ENCODE measurements at regions not wholly inside any gene's neighbourhood (a gene's known extent, or its start where the extent isn't known, plus 50 kb on each side); places are given as distances from the start of the nearest gene placed in this dataset.

GRCh38 chr6:164087870-164088269 lies 673.4 kb downstream of the QKI start:
- no peak overlapping the region for H3K9ac ChIP-seq (ENCODE audit: low read length)
- intact Hi-C loops (cut with micrococcal nuclease): no loop called here
- TF ChIP-seq YY1 (IDR thresholded peaks at IDR 0.05; ENCODE audit: extremely low read depth, insufficient replicate concordance, low read depth, low read length): no peak
- TF ChIP-seq CEBPB (IDR thresholded peaks at IDR 0.05; ENCODE audit: low read depth): no peak
- no peak for TF ChIP-seq CTCF (IDR thresholded peaks at IDR 0.05 in 2 of 3, conservative IDR thresholded peaks at IDR 0.05 in 1 of 3; ENCODE audit: borderline replicate concordance in 1 of 3, insufficient read depth in 1 of 3, low read depth in 2 of 3, low read length in 2 of 3)
- TF ChIP-seq MAX (IDR thresholded peaks at IDR 0.05): no peak
- H3K27me3 ChIP-seq (ENCODE audit: insufficient read depth, low read length): no peaks in the 10 kb centered on the region
- no peak overlapping the region for H3K27ac ChIP-seq (ENCODE audit: low read depth, low read length)
- H2AFZ ChIP-seq (ENCODE audit: low read depth, low read length, poor library complexity, severe bottlenecking): no peak overlapping the region
- no peaks in the 10 kb centered on the region for H3K79me2 ChIP-seq (ENCODE audit: insufficient read depth, low read length)
- H4K20me1 ChIP-seq (ENCODE audit: insufficient read depth): no peaks in the 10 kb centered on the region; the same call in 1 of the 2 replicates
- ChIA-PET CTCF (no interaction called here), RAD21 (ENCODE audit: low non-redundant PET in 1 of 2, low total read pairs in 2 of 2, uncharacterized antibody in 2 of 2, unreplicated experiment in 2 of 2) (no interaction called here), POLR2A (no interaction called here)
- no peaks in the 10 kb centered on the region for H3K36me3 ChIP-seq (ENCODE audit: control insufficient read depth in 1 of 2, insufficient read depth in 2 of 2, low read length in 2 of 2)
- DNase-seq (ENCODE audit: low read depth, low spot score) (no peak), ATAC-seq (no peak)
- H3K4me1 ChIP-seq (ENCODE audit: control insufficient read depth in 1 of 2, insufficient read depth in 2 of 2, low read length in 2 of 2): no peaks in the 10 kb centered on the region
- no TSS peak for BruUV-seq (replicated peaks)
- H3K9me2 ChIP-seq (ENCODE audit: insufficient read depth): no peaks in the 10 kb centered on the region
- H3K9me3 ChIP-seq (ENCODE audit: control insufficient read depth in 1 of 2, insufficient read depth in 1 of 2, low read depth in 1 of 2, low read length in 2 of 2): no peaks in the 10 kb centered on the region
- H3K4me2 ChIP-seq (ENCODE audit: low read length): no peak overlapping the region
- no peak overlapping the region for H3K4me3 ChIP-seq (replicated peaks in 1 of 2; ENCODE audit: low read depth in 1 of 2, low read length in 2 of 2)

GRCh38 chr6:164087211-164087610 lies 672.7 kb downstream of the QKI start:
- no peak for DNase-seq (ENCODE audit: low read depth, low spot score)
- no peaks in the 10 kb centered on the region for H3K79me2 ChIP-seq (ENCODE audit: insufficient read depth, low read length)
- POLR2A ChIA-PET: no interaction called here
- H3K4me1 ChIP-seq (ENCODE audit: control insufficient read depth in 1 of 2, insufficient read depth in 2 of 2, low read length in 2 of 2): no peaks in the 10 kb centered on the region
- H3K9me3 ChIP-seq (ENCODE audit: control insufficient read depth in 1 of 2, insufficient read depth in 1 of 2, low read depth in 1 of 2, low read length in 2 of 2): no peaks in the 10 kb centered on the region
- no peaks in the 10 kb centered on the region for H3K27me3 ChIP-seq (ENCODE audit: insufficient read depth, low read length)
- RAD21 ChIA-PET (ENCODE audit: low non-redundant PET in 1 of 2, low total read pairs in 2 of 2, uncharacterized antibody in 2 of 2, unreplicated experiment in 2 of 2): no interaction called here
- H3K36me3 ChIP-seq (ENCODE audit: control insufficient read depth in 1 of 2, insufficient read depth in 2 of 2, low read length in 2 of 2): no peaks in the 10 kb centered on the region
- intact Hi-C loops (cut with micrococcal nuclease): no loop called here
- no peak overlapping the region for H3K4me3 ChIP-seq (replicated peaks in 1 of 2; ENCODE audit: low read depth in 1 of 2, low read length in 2 of 2)
- H3K27ac ChIP-seq (ENCODE audit: low read depth, low read length): no peak overlapping the region
- CTCF ChIA-PET: no interaction called here
- no peak overlapping the region for H3K4me2 ChIP-seq (ENCODE audit: low read length)
- no peak overlapping the region for H2AFZ ChIP-seq (ENCODE audit: low read depth, low read length, poor library complexity, severe bottlenecking)
- BruUV-seq (replicated peaks): no TSS peak
- H4K20me1 ChIP-seq (ENCODE audit: insufficient read depth): no peaks in the 10 kb centered on the region
- no peaks in the 10 kb centered on the region for H3K9me2 ChIP-seq (ENCODE audit: insufficient read depth)
- ATAC-seq: no peak
- H3K9ac ChIP-seq (ENCODE audit: low read length): no peak overlapping the region
- TF ChIP-seq SRF (IDR thresholded peaks at IDR 0.05; ENCODE audit: low read depth): no peak
- TF ChIP-seq ZBTB33 (IDR thresholded peaks at IDR 0.05; ENCODE audit: extremely low read depth, insufficient replicate concordance, low read length): no peak
- no peak for TF ChIP-seq TCF7L2 (IDR thresholded peaks at IDR 0.05; ENCODE audit: borderline replicate concordance, extremely low read depth, insufficient read depth, insufficient read length)
- TF ChIP-seq POLR2A (IDR thresholded peaks at IDR 0.05; ENCODE audit: borderline replicate concordance, extremely low read depth, insufficient read depth, insufficient read length): no peak
- TF ChIP-seq EGR1 (IDR thresholded peaks at IDR 0.05; ENCODE audit: low read depth): no peak
- TF ChIP-seq FOSL1 (IDR thresholded peaks at IDR 0.05; ENCODE audit: low read depth): no peak
- no peak for TF ChIP-seq CBX3 (IDR thresholded peaks at IDR 0.05; ENCODE audit: low read depth)
- no peak for TF ChIP-seq ZNF274 (IDR thresholded peaks at IDR 0.05; ENCODE audit: low read depth, low read length)
- TF ChIP-seq YY1 (IDR thresholded peaks at IDR 0.05; ENCODE audit: extremely low read depth, insufficient replicate concordance, low read depth, low read length): no peak
- no peak for TF ChIP-seq RAD21 (IDR thresholded peaks at IDR 0.05; ENCODE audit: low read depth)
